OCI-LY3 (cell line): ENCODE measurements at regions not wholly inside any gene's neighbourhood (a gene's known extent, or its start where the extent isn't known, plus 50 kb on each side); places are given as distances from the start of the nearest gene placed in this dataset.

ENCODE experiments used
- EZH2phosphoT487 ChIP-seq: fragments of 200-600 bp; shearing (Covaris generic); IDR thresholded peaks from 2 replicates; pipeline ENCODE4 v1.6.1; 2018; ENCODE audit warnings: antibody characterized with exemption, mixed run types, low read depth
- TF ChIP-seq, protein P1 (sequence below): fragments of 200-600, 300-600 bp; sonication (generic); IDR thresholded peaks from 2 replicates; pipeline ENCODE4 v1.5.1; 2014; ENCODE audit warnings: antibody characterized with exemption, low read length, low read depth

GRCh38 chr15:100733101-100733842 lies 130.9 kb downstream of the ASB7 start:
- TF ChIP-seq, protein P1, sequence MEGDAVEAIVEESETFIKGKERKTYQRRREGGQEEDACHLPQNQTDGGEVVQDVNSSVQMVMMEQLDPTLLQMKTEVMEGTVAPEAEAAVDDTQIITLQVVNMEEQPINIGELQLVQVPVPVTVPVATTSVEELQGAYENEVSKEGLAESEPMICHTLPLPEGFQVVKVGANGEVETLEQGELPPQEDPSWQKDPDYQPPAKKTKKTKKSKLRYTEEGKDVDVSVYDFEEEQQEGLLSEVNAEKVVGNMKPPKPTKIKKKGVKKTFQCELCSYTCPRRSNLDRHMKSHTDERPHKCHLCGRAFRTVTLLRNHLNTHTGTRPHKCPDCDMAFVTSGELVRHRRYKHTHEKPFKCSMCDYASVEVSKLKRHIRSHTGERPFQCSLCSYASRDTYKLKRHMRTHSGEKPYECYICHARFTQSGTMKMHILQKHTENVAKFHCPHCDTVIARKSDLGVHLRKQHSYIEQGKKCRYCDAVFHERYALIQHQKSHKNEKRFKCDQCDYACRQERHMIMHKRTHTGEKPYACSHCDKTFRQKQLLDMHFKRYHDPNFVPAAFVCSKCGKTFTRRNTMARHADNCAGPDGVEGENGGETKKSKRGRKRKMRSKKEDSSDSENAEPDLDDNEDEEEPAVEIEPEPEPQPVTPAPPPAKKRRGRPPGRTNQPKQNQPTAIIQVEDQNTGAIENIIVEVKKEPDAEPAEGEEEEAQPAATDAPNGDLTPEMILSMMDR, result no peak
- TF ChIP-seq EZH2phosphoT487, result no peak
